ENCODE measurements at regions not wholly inside any gene's neighbourhood (a gene's known extent, or its start where the extent isn't known, plus 50 kb on each side); places are given as distances from the start of the nearest gene placed in this dataset.

DNA sequence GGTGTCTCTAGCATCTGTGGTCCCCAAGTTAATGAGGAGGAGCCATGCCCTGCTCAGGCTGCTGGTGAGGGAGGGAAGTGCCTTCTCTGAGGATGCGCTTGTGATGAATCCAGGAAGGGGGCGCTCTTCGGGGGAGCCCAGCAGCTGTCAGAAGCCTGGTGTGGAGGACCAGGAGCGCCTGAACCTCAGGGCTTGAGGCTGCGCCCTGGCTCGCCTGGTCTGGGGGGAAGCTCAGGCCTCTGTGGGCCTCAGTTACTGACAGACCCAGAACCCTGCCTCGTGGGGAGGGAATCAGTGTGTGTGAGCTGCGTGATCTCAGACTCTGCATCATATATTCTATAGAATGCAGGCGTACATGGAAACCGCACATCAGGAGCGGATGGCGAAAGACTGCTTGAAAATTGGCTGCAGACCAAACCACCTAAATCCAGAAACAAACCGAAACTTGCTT, 126.1 kb downstream of the SEC14L1 start:
- FAIRE-seq: no peak

DNA sequence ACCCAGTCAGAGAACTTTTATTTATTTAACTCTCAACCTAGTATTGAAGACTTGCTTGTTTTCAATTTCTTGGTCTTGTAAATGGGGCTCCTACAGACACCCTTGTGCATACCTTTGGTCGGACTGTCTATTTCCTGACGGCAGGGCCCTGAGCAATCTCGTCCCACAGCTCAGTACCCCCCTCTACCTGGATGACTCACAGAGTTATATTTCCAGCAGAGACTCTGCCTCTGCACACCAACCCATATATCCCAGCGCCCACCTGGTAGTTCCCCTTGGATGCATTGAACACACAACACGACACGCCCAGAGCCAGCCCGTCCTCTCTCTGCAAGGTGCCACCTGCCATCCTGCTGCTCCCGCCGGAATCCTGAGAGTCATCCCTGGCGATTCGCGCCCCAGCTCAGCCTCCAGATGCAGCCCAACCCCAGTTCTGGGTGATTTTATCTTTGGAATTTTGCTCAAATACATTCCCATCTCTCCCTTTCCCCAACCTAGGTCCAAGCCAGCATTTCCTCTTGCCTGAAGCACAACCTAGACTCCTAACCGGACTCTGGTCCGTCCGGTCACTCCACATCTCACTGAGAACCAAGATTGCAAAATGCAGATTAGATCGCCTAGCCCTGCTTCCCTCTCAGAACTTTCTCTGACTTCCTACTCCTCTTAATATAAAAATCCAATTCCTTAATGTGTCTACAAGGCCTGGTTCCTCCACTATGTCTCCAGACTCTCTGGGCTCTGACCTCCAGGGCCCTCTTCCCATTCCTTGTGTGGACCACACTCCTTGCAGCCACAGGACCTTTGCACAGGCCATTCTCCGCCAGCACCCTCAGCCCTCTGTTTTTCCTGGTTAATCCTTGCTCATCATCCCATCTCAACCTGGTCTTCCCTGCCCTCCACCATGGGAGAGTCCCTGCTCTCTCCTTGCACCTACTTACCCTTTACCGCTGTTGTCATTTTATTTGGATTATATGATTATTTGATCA, 129.2 kb downstream of the SEC14L1 start:
- no peak for FAIRE-seq

DNA sequence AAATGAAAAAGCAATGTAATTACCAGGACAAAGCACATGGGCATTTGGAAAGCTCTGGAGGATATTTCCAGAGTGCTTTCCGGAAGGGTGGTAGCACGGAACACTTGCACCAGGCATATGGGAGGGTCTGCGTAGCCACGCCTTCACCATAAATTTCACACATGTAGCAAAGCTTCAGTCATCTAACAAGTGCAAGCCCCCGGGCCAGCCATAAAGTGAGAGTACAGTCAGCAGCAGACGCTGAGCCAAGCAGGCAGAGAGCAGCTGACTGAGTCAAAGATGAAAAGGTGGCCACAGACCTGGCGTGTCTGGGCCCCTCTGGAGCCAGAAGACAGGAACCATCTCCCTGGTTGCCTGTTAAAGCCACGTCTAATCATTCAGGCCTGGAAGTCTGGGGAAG, 130.6 kb downstream of the SEC14L1 start:
- FAIRE-seq: no peak

DNA sequence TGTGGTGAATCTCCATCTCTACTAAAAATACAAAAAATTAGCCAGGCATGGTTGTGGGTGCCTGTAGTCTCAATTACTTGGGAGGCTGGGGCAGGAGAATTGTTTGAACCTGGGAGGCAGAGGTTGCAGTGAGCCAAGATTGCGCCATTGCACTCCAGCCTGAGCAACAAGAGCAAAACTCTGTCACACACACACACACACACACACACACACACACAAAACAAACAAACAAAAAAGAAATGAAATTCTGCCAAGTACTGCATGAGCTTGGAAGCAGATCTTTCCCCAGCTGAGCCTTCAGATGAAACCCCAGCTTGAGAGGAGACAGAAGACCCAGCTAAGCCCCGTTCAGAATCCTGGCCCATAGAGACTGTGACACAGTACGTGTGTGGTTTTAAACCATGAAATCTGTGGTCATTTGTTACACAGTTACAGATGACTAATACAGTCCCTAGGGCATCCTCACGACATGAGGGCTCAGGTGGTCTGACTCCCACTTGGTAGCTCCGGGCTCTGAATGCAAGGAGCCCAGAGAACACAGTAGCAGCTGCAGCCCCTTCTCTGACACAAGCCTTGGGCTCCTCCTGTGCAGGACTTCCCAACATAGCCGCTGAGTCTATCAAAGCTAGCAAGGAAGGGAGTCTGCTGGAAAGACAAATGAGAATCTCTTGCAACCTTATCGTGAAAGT, 132.8 kb downstream of the SEC14L1 start:
- no peak for FAIRE-seq

DNA sequence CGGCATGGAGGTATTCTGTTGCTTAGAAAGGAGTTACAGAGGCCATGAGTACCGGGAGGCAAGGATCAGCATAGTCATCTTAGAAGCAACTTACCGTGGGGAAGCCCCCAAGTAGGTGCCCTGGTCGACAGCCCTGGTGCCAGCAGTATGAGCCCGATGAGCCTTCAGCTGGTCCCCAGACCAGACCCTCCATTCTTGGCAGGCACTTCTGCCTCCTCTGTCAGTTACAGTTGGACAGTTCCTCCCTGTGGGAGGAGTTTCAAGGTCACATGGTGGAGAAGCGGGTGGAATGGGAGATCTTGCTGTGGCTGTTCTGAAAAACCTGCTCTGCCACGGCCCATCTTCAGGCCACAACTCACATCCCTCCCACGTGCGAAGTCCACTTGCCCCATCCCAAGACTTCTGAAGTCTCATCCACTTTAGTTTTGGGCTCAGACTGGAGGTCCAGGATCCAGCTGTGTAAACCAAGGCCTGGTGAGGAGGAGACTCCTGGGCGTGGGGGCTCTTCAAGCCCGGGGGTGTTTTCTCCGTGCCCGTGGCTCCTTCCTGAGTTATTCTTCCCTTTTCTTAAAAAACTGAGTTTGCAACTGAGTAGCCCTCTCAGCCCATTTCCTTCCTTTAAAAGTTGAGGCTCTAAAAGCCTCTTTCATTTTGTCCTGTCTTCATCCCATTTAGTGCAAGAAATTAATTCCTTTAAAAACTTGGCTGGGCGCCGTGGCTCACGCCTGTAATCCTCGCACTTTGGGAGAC, 133.5 kb downstream of the SEC14L1 start:
- no peak for FAIRE-seq

DNA sequence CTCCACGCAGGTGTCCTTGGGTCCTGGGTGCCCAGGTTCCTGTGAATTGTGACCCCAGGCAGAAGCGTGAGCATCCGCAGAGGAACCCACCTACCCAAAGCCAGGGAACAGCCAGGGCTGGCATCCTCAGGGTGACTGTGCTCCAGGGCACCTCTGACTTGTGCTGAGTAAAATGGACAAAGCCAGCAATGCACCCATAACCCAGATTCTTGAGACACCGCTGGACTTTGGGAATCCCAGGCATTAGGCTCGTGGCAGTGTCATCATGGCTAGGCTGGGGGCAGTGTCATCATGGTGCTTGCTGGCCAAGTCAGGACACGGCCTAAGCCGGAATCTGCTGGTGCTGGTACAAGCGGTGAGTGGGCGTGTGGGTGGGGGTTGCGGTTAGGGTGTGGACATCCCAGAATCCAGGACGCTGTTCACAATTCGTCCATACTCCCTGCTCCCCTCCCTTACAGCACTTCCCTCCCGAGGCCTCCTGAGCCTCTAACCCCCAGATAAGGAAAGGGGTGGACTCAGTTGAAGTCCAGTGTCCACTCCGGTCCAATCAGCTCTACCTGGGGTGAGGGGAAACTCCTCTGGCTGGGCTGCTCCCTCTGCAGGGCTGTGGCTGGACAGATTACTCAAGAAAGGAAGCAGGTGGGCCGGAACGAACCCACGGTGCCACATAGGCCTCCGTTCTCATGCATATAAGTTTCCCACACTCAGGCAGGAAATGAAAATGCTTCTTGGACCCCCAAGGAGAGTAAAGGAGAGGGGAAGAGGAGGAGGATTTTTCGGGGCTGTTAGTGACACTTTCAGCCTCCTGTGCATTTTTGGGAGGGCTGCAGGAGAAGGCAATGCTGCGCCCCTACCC, 138.9 kb downstream of the SEC14L1 start:
- FAIRE-seq: no peak

DNA sequence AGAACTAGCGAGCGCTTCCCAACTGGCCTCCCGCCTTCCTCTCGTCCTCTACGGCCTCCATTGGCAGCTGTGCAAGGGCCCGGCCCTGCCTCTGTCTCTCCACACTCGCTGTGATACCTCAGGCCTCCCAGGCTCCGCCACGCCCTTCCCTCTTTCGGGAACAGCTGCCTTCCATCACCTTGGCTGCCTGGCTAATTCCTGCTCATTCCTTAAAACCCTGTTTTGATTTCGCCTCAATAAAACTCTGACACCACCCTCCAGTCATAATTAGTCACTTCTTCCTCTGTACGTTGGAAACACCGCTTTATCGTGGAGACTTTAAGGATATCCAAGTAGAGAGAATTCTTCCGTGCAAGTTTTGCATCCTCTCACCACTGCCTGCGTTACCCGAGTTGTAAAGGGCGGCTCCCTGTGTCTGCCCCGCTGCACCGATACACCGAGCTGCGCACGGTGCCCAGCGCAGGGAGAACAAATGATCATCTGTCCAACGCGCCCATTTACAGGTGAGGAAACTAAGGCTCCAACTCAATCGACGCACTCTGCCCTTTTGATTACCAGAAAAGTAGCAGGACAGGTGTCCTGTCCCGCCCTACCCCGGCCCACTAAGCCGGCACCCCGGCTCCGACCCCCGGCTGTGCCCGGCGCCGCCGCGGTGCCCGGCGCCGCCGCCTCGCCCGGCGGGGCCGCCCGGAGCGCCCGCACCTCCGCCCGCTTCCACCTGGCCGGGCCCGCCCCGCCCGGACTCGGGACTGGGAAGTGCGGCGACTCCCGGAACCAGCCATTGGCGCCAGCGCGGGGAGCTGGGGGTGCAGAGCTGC, 139.7 kb downstream of the SEC14L1 start:
- no peak for FAIRE-seq

DNA sequence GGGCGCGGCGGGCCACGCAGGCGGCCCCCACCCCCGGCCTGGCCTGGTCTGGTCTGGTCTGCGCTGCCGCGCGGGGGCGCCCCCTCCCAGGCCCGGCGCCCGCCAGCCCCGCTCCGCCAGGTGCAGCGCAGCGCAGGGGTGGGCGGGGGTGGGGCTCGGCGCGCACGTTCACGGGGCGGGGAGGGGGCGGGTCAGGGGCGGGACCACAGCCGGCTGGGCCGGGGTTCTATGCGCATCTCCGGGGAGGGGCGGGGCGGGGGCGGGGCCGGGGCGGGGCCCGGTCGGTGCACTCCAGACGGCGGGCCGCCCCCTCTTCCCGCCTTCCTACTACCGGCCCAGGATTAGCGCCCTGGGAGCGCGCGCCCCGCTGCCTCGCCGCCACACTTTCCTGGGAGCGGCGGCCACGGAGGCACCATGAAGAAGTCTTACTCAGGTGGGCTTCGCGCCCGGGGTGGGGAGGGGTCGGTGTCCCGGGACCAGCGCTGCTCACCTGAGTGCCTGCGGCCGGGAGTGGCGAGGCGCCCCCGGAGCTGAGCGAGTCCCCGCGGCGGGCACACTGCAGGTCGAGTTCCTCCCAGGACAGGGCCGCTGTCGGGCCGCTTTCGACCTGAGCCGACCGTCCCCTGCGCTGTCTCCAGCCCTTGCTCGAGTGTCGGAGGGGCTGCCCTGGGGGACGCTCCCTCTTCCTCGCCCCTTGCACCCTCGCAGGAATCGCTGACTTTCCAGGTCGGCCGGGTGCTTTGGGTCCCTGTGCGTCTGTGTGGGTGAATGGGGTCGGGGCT, 140.5 kb downstream of the SEC14L1 start:
- no peak for FAIRE-seq

DNA sequence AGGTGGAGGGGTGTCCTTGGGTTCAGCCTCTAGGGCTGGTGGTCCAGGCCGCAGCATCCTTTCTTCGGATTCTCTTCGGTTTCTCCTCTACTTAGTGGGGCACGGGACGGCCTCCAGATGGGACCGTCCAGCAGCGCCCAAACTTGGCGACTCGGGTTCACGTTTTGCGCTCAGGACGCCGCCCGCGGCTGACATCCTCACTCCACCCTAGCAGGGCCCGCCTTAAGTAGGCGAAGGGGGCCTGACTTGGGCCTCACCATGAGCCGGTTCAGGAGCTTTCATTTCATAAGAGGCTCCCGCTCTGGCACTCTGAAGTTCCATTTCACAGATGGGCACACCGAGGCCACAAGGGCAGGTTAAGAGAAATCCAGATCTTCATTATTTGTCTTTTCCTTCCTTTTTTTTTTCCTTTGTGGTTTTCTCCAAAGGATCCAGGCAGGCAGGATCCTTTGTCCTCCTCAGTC, 141.2 kb downstream of the SEC14L1 start:
- FAIRE-seq: no peak

DNA sequence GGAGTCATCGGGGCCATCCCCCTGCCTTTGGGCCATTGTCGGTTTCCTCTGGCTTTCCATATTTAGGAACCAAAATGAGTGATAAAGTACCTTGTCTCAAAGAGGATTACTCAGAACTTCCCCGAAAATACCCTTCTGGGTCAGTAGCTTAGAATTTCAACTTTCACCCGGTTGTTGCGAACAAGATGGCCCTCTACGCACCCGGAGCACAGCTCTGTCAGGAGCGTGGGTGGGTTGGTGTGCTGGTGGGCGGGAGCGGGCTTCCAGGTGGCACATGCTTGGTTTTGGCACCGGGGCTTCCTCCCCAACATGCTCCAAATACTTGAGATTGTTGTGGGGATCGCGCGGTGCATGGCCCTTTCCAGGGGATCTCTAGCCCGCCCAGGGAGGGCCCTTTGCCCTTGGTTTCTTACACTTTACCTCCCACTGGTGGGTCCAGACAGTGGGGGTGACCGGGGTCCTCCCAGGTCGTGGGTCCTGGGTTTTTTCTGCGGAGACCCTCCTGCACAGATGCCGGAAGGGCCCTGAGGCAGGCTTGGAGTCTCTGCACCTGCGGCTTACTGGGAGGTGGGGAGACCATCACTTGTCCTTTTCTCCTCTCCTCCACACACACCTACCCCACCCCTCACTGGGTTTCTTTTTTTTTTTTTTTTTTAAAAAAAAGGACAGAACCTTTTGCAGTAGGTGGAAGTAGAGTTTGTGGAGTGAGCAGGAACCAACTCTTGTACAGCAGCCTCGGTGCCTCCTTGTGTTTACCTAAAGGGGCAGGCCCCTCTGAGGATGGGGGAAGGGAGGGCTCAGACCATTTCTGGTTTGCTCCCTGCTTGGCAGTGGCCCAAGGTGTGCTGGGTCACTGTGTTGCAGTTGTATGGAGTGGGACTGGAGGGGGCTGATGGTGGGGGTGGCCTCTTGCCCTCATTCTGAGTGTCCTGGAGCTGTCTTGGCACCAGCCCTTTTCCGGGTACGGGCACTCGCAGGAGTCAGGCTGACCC, 142.1 kb downstream of the SEC14L1 start:
- no peak for FAIRE-seq

DNA sequence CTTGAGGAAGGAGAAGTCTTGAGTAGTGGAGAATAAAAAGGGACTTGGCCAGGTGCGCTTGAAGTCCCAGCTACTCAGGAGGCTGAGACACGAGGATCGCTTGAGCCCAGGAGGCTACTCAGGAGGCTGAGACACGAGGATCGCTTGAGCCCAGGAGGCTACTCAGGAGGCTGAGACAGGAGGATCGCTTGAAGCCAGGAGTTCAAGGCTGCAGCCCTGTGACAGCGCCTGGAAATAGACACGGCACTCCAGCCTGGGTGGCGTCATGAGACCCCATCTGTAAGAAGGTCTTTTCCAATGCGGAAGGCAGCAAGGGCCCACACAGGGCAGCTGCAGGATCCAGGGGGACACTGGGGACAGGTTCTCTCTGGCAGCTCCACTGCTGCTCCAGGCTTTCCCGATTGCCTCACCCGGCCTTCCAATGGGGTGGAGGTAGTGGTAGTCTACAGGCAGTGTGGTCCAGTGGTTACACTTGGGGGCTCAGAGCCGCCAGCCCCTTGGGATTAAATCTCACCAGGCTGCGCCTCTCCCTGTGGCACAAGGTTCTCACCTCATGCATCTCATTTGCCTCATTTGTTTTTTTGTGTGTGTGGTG, 143.4 kb downstream of the SEC14L1 start:
- FAIRE-seq: no peak

DNA sequence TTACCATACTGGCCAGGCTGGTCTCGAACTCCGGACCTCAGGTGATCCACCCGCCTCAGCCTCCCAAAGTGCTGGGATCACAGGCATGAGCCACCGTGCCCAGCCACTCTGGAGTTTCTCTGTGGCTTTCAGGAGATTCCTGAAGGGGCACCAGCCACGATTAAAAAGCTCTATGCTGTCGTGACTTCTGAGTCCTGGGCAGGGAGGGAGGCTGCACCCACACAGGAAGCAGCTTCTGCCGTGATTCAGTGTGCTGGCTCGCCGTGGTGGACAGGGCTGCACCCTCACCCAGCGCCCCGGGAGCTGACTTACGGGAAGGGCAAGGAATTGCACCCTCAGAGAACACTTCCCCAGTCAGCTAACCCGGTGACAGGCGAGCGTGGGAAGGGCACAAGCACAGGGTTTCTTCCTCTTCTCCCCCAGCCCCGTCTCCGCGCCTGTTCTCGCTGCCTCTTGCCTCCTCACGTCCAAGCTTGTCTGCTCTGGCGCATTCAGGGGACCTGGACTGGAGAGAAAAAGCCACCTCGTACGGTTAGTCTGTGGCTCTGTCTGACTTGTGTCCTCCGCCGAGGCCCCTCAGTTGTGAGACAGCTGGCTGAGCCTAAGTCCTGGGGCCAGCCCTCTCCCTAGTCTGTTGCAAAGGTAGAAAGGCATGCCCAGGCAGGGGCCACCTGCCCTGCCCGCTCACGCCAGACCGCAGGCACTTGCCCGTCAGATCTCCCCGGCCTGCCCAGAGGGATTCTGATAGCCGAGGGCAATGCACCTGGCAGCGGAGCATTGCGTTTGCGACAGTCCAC, 145.0 kb downstream of the SEC14L1 start:
- FAIRE-seq: no peak

DNA sequence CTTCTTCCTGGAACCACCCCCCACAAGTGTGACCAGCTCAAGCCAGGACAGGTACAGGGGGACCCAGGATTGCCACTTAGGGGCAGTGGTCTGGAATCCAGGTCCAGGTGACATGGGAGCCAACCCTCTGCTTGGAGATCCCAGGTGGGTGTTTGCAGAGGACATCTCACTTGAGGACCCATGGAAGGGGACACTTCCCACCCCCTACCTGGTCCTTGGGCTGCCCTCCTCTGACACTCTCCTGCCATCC, 145.5 kb downstream of the SEC14L1 start:
- FAIRE-seq: no peak

DNA sequence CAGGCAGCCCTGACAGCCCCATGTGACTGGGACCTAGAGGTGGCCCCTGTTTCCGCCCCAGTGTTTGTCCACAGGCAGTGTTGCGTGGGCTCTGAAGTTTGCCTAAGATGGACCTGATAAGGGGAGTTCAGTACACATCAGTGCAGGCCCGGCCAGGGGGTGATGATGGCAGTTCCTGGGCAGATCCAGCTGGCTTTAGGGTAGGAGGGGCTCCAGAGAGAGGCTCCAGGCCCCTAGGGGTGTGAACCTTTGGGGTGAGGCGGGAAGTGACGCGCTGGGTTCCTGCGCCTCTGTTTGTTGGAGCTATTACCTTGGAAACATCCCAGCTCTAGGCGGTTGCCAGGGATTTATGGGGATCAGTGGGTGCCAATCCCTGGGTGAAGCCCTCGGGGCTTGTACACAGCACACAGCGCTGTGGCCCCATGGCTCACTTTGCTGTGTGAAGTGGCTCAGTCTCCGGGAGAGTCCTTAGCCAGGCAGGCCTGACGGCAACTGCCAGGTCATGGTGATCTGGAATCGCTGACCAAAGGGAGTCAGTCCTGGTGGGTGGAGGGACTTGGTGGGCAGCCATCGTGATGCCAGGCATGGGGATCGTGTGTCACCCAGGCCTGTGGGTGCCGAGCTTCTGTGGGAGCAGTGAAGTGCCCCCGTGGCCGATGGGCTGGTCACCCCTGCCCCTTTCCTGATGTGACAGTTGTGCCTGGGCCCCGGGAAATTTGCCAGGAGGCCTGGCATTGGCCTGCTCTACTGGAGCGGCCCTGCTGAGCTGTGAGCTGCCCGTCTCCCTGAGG, 146.1 kb downstream of the SEC14L1 start:
- no peak for FAIRE-seq

DNA sequence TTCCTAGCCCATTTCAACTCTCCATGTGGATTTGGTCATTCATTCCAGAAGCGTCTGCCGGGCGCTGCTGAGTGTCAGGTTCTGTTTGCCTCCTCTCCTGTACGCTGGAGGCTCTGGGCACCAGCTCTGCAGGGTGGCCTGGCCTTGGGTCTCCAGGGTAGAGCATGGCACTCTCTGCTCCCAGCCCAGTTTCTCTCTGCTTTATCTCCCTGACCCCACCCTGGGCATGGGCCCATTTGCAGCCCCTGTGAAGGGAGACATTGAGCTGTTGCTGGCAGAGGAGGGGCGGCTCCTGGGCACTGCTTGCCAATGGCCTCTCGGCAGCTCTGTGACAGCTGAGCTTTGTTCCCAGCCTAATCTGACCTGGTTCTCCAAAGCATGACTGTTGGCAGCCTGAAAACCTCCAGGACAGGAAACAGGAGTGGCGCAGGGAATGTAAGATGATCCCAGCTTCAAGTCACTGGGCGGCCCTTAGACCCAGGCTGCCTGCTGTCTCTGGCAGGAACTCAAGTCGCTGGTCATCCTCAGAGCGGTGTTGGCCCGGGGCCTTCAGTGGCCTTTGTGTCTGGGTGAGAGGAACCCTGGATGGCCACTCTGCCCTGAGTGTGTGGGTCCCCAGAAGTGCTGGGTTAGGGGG, 146.8 kb downstream of the SEC14L1 start:
- FAIRE-seq: no peak

DNA sequence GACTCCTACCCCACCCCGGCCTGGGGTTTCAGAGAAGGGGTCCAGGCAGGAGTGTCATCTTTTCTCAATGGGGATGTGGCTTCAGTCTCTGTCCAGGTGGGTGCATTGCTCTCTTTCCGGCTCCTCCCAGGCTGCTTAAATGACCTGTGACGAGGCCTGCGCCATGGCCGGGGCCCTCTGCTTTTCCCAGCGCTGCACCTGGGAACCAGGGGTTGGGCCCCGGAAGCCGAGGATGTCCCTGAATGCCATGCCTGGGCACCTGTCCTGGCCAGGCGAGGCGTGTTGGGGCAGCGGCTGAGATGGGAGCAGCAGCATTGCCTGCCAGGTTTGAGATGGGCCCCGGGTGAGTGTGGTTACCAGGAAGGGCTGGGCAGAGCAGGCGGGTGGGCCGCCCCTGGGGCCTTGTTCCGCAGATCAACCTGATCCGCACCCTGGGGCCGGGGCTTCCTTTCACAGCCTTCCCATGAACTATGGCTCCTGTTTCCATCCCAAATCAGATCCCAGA, 147.4 kb downstream of the SEC14L1 start:
- no peak for FAIRE-seq

Data from islet of Langerhans (tissue), 1 donor.